Mesendoderm (in vitro differentiated cells): ENCODE measurements at regions not wholly inside any gene's neighbourhood (a gene's known extent, or its start where the extent isn't known, plus 50 kb on each side); places are given as distances from the start of the nearest gene placed in this dataset.

Experiments
- DNase-seq: peaks from one replicate; pipeline ENCODE4 v3.0.0; 2013
- H2AK5ac ChIP-seq: 2 replicates; pipeline ENCODE4 v1.6.1; 2013; ENCODE audit warnings: low read length, inconsistent platforms
- H2BK120ac ChIP-seq: 2 replicates; pipeline ENCODE4 v1.6.1; 2013; ENCODE audit warnings: low read depth, mild to moderate bottlenecking, low read length, moderate library complexity, mixed read lengths
- H2BK15ac ChIP-seq: replicated peaks from 2 replicates; pipeline ENCODE4 v1.6.1; 2013; ENCODE audit warnings: low read depth, mild to moderate bottlenecking, moderate library complexity
- H2BK5ac ChIP-seq: 2 replicates; pipeline ENCODE4 v1.6.1; 2013; ENCODE audit warnings: low read length, inconsistent platforms
- H3K18ac ChIP-seq: 2 replicates; pipeline ENCODE4 v1.6.1; 2013; ENCODE audit warnings: mild to moderate bottlenecking, low read length, mixed read lengths
- H3K23ac ChIP-seq: one replicate; pipeline ENCODE4 v1.6.1; 2013; ENCODE audit warnings: low read length
- H3K27ac ChIP-seq: 2 replicates; pipeline ENCODE4 v1.5.1; 2013; ENCODE audit warnings: low read depth, mild to moderate bottlenecking, inconsistent platforms, low read length, moderate library complexity
- H3K27me3 ChIP-seq: 2 replicates; pipeline ENCODE4 v1.6.1; 2013; ENCODE audit warnings: low read length, control low read depth, mild to moderate bottlenecking, inconsistent platforms; ENCODE audit not compliant: insufficient read depth, poor library complexity
- H3K36me3 ChIP-seq: 2 replicates; pipeline ENCODE4 v1.6.1; 2013; ENCODE audit warnings: low read length, inconsistent platforms; ENCODE audit not compliant: control insufficient read depth, insufficient read depth
- H3K4ac ChIP-seq: one replicate; pipeline ENCODE4 v1.6.1; 2013; ENCODE audit warnings: low read depth, mild to moderate bottlenecking, low read length, moderate library complexity
- H3K4me1 ChIP-seq: 2 replicates; pipeline ENCODE4 v1.6.1; 2013; ENCODE audit warnings: low read depth, low read length, inconsistent platforms; ENCODE audit not compliant: control insufficient read depth
- H3K4me2 ChIP-seq: 2 replicates; pipeline ENCODE4 v1.6.1; 2013; ENCODE audit warnings: low read length
- H3K4me3 ChIP-seq: 2 replicates; pipeline ENCODE4 v1.5.1; 2013; ENCODE audit warnings: mild to moderate bottlenecking, low read length
- H3K56ac ChIP-seq: one replicate; pipeline ENCODE4 v1.6.1; 2013; ENCODE audit warnings: low read length
- H3K79me1 ChIP-seq: 2 replicates; pipeline ENCODE4 v1.6.1; 2013; ENCODE audit warnings: low read length, inconsistent platforms
- H3K79me2 ChIP-seq: 2 replicates; pipeline ENCODE4 v1.6.1; 2013; ENCODE audit warnings: mild to moderate bottlenecking, low read length; ENCODE audit not compliant: control insufficient read depth, insufficient read depth
- H3K9ac ChIP-seq: 2 replicates; pipeline ENCODE4 v1.6.1; 2013; ENCODE audit warnings: low read length, inconsistent platforms
- H4K5ac ChIP-seq: one replicate; pipeline ENCODE4 v1.6.1; 2013; ENCODE audit warnings: low read length
- H4K8ac ChIP-seq: one replicate; pipeline ENCODE4 v1.6.1; 2013; ENCODE audit warnings: low read depth, mild to moderate bottlenecking, control low read depth, low read length, moderate library complexity
- WGBS: extraction: QIAGEN DNeasy Blood & Tissue Kit; methylation state at CpG from one replicate; pipeline ENCODE4 v1.1.7; 2013; ENCODE audit warnings: low lambda C conversion rate, missing lambda C conversion rate; ENCODE audit not compliant: insufficient coverage; ENCODE audit errors: extremely low coverage; 5-methylcytosine and 5-hydroxymethylcytosine counted together

DNA sequence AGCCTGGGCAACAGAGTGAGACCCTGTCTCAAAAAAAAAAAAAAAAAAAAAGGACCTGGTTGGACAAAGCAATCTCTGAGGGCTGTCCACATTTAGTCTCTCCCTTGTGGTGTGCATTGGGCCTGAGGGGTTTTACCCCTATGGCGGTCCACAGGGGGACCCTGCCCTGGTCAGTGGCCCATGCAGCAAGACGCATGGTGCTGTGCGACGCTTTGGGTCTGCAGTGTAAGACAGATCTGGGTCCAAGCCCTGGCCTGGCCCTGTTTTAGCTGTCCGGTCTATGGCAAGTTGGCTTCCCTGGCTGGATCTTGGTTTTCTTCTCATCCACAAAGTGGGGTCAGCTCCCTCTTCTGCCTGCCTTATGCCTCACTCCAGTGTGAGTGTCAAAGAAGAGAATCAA lies 123.2 kb upstream of the NLRP1 start:
- no peak overlapping the region for H4K8ac ChIP-seq
- H3K4me1 ChIP-seq = peaks cover 13% of the 10 kb centered on the region
- no peak overlapping the region for H3K27ac ChIP-seq
- H2BK5ac ChIP-seq = no peak overlapping the region
- no peak overlapping the region for H3K4ac ChIP-seq
- no peak overlapping the region for H2BK120ac ChIP-seq
- no peak overlapping the region for H3K4me2 ChIP-seq
- no peak overlapping the region for H3K56ac ChIP-seq
- no peak for DNase-seq
- H2AK5ac ChIP-seq = no peak overlapping the region
- no peak overlapping the region for H4K5ac ChIP-seq
- no peak overlapping the region for H3K4me3 ChIP-seq
- H3K9ac ChIP-seq = no peak overlapping the region
- no peaks in the 10 kb centered on the region for H3K79me2 ChIP-seq
- H2BK15ac ChIP-seq = no peak overlapping the region
- H3K36me3 ChIP-seq = no peaks in the 10 kb centered on the region
- no peak overlapping the region for H3K23ac ChIP-seq
- no CpG with 5 or more reads among the region's 5 CpGs for WGBS
- H3K27me3 ChIP-seq = no peaks in the 10 kb centered on the region
- H3K79me1 ChIP-seq = no peaks in the 10 kb centered on the region
- H3K18ac ChIP-seq = no peak overlapping the region

DNA sequence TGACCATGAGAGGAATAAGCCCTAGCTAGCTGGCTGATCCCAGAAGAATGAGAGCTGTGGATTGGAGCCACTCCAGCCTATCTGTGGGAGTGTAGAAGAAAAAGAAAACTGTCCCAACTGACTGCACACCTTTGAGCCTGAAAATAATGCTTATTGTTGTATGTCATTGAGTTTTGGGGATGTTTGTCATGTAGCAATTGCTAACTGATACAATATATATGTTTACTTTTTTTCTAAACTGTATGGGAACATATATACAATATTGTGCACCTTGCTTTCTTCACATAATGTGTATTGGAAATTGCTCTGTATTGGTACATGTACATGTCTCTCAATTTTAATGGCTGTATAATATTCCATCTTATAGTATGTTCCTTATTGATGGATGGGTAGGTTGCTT lies 124.0 kb upstream of the NLRP1 start:
- Histone ChIP-seq H3K79me2 (no peaks in the 10 kb centered on the region), H3K4me2 (no peak overlapping the region), H3K9ac (no peak overlapping the region), H3K18ac (no peak overlapping the region), H3K36me3 (no peaks in the 10 kb centered on the region), H4K5ac (no peak overlapping the region), H2BK120ac (no peak overlapping the region), H2BK15ac (no peak overlapping the region), H2BK5ac (no peak overlapping the region), H3K79me1 (no peaks in the 10 kb centered on the region), H3K4me3 (no peak overlapping the region), H2AK5ac (no peak overlapping the region), H4K8ac (no peak overlapping the region), H3K27me3 (no peaks in the 10 kb centered on the region), H3K56ac (no peak overlapping the region), H3K27ac (no peak overlapping the region), H3K4me1 (peaks cover 18% of the 10 kb centered on the region), H3K23ac (no peak overlapping the region), H3K4ac (no peak overlapping the region)
- no peak for DNase-seq

DNA sequence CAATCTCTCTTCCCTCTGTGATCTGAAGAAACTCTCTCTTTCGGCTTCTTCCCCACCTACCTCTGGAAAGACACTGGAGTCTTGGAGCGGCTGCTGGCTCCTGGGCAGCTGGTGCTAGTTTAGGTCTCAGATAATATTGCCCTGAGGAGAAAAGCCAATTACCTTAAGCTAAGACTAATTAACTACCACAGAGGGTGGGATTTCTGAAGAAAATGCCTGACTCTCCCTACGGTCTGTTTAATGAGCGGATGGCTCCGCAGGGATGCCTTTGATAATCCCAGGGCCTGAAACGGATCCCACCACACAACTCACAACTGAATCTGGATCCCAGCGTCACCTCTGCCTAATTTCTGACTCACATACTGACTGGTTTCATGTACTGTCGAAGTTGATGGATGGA lies 127.0 kb upstream of the NLRP1 start:
- H2BK120ac ChIP-seq = no peak overlapping the region
- H3K27ac ChIP-seq = no peak overlapping the region
- DNase-seq = peak; percentile 81
- no peak overlapping the region for H3K9ac ChIP-seq
- H3K4me3 ChIP-seq = no peak overlapping the region
- no peak overlapping the region for H3K4me2 ChIP-seq
- H2BK5ac ChIP-seq = no peak overlapping the region
- H3K23ac ChIP-seq = no peak overlapping the region
- H3K4ac ChIP-seq = no peak overlapping the region
- no peak overlapping the region for H2BK15ac ChIP-seq
- no peak overlapping the region for H4K8ac ChIP-seq
- H3K18ac ChIP-seq = no peak overlapping the region
- no peak overlapping the region for H3K56ac ChIP-seq
- no peaks in the 10 kb centered on the region for H3K79me1 ChIP-seq
- H4K5ac ChIP-seq = no peak overlapping the region
- H3K79me2 ChIP-seq = no peaks in the 10 kb centered on the region
- H3K27me3 ChIP-seq = no peaks in the 10 kb centered on the region
- WGBS = no CpG with 5 or more reads among the region's 8 CpGs
- H3K36me3 ChIP-seq = no peaks in the 10 kb centered on the region
- no peak overlapping the region for H2AK5ac ChIP-seq
- H3K4me1 ChIP-seq = peaks cover 12% of the 10 kb centered on the region

DNA sequence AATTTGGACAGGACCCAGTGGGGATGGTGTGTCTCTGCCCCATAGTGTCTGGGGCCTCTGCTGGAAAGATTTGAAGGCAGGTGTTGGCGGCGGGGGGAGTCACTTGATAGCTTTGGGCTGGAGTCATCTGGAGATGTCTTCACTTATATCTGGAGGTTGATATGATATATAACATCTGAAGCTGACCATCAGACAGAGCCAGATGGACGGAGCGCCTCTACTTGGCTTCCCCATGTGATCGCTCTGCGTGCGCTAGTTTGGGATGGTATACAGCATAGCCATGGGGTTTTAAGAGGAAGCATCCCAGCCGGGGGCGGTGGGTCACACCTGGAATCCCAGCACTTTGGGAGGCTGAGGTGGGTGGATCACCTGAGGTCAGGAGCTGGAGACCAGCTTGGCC lies 130.7 kb upstream of the NLRP1 start:
- Histone ChIP-seq H3K36me3 (no peaks in the 10 kb centered on the region), H3K27ac (no peak overlapping the region), H3K4me1 (peaks cover 12% of the 10 kb centered on the region), H2BK5ac (no peak overlapping the region), H2BK120ac (no peak overlapping the region), H4K8ac (no peak overlapping the region), H3K18ac (no peak overlapping the region), H2BK15ac (no peak overlapping the region), H3K4me3 (no peak overlapping the region), H3K56ac (no peak overlapping the region), H3K9ac (no peak overlapping the region), H4K5ac (no peak overlapping the region), H3K27me3 (no peaks in the 10 kb centered on the region), H3K4ac (no peak overlapping the region), H2AK5ac (no peak overlapping the region), H3K79me2 (no peaks in the 10 kb centered on the region), H3K79me1 (no peaks in the 10 kb centered on the region), H3K4me2 (no peak overlapping the region), H3K23ac (no peak overlapping the region)
- no peak for DNase-seq
- no CpG with 5 or more reads among the region's 9 CpGs for WGBS

DNA sequence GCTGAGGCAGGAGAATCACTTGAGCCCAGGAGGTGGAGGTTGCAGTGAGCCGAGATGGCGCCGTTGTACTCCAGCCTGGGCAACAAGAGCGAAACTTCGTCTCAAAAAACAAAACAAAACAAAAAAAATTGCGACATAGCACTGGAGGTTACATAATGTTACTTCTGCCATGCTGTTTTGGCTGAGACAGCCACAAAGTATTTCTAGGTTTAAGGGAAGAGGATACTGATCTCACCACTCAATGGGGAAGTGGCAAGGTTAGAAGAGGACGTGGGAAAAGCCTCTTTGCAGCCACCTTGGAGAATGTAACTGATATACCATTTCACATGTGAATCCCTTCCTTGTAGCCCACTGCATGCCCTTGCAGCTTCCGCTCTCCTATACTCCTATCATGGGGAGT lies 131.2 kb upstream of the NLRP1 start:
- H3K4ac ChIP-seq = no peak overlapping the region
- no peak overlapping the region for H3K4me2 ChIP-seq
- no peak overlapping the region for H4K5ac ChIP-seq
- H3K36me3 ChIP-seq = no peaks in the 10 kb centered on the region
- H4K8ac ChIP-seq = no peak overlapping the region
- no peak overlapping the region for H3K56ac ChIP-seq
- H2BK120ac ChIP-seq = no peak overlapping the region
- no peak overlapping the region for H2BK15ac ChIP-seq
- H3K4me3 ChIP-seq = no peak overlapping the region
- no peak overlapping the region for H3K18ac ChIP-seq
- H3K27ac ChIP-seq = no peak overlapping the region
- no peak for DNase-seq
- H3K4me1 ChIP-seq = peaks cover 12% of the 10 kb centered on the region
- no peaks in the 10 kb centered on the region for H3K79me2 ChIP-seq
- H3K79me1 ChIP-seq = no peaks in the 10 kb centered on the region
- no peaks in the 10 kb centered on the region for H3K27me3 ChIP-seq
- no peak overlapping the region for H3K9ac ChIP-seq
- H2BK5ac ChIP-seq = no peak overlapping the region
- no peak overlapping the region for H3K23ac ChIP-seq
- WGBS = no CpG with 5 or more reads among the region's 8 CpGs
- no peak overlapping the region for H2AK5ac ChIP-seq

DNA sequence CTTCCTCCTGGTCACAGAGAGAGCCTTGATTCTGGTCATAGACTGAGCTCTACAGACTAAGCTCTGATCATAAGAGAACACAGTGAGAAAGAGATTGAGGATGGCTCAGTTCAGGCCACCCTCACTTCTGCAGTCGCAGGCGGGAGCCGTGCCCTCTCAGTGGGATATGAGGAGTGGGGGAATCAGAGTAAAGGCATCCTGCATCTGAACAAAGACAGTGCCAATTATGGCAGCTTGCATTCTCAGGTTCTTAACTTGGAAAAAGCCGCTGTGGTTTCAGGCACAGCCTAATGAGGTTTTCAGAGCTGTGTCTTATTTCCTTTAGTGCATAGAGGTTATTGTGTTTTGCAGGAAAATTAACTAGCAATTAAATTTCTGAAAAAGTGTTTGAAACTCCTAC lies 134.4 kb upstream of the NLRP1 start:
- H3K4me1 ChIP-seq = peaks cover 1% of the 10 kb centered on the region
- no peak overlapping the region for H3K23ac ChIP-seq
- no peak overlapping the region for H3K4ac ChIP-seq
- H3K36me3 ChIP-seq = no peaks in the 10 kb centered on the region
- H4K5ac ChIP-seq = no peak overlapping the region
- no peak overlapping the region for H3K18ac ChIP-seq
- no peak overlapping the region for H3K4me3 ChIP-seq
- H3K27me3 ChIP-seq = no peaks in the 10 kb centered on the region
- no peak overlapping the region for H2BK5ac ChIP-seq
- no peak overlapping the region for H3K4me2 ChIP-seq
- H3K79me2 ChIP-seq = no peaks in the 10 kb centered on the region
- WGBS = no CpG with 5 or more reads among the region's 4 CpGs
- H2BK15ac ChIP-seq = no peak overlapping the region
- H3K79me1 ChIP-seq = no peaks in the 10 kb centered on the region
- no peak overlapping the region for H2AK5ac ChIP-seq
- no peak overlapping the region for H3K56ac ChIP-seq
- H4K8ac ChIP-seq = no peak overlapping the region
- H3K9ac ChIP-seq = no peak overlapping the region
- no peak for DNase-seq
- H2BK120ac ChIP-seq = no peak overlapping the region
- H3K27ac ChIP-seq = no peak overlapping the region
